ENCODE measurements at regions not wholly inside any gene's neighbourhood (a gene's known extent, or its start where the extent isn't known, plus 50 kb on each side); places are given as distances from the start of the nearest gene placed in this dataset.

DNA sequence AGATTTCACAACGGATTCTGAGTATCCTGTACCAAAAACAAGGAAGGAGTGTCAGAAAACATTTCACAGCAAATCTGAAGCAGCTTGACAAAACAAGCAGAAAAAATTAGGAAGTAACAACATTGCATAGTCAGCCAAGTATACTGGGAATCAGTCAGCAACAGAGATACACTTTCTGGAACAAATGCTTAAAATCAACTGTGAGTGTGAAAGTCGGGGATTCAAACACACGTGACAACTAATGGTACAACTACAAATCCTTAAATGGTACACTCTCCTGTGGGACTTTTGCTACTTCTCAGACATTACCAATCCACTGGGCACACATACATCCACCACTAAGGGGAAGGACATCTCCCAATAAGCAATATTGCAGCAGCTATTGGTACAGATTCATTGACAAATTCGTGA, 296.6 kb upstream of the MME start:
- ChIA-PET POLR2A (interaction anchor here (0.6 kb wide), 1 partner anchor 1424 kb away, joined by 3 read pairs; no protein-coding TSS in a partner anchor), CTCF (no interaction called here)
- no peak overlapping the region for H3K27ac ChIP-seq (ENCODE audit: low read depth, low read length)
- no peak for DNase-seq (ENCODE audit: low read depth, low spot score)
- H3K9me3 ChIP-seq (ENCODE audit: control insufficient read depth, insufficient read depth, low read length) = no peaks in the 10 kb centered on the region
- no peak for TF ChIP-seq CTCF (IDR thresholded peaks at IDR 0.05; ENCODE audit: low read depth, low read length)
- H3K27me3 ChIP-seq (ENCODE audit: control insufficient read depth, insufficient read depth, low read length) = no peaks in the 10 kb centered on the region
- H3K4me3 ChIP-seq (ENCODE audit: low read depth, low read length) = no peak overlapping the region

- H3K27me3 ChIP-seq (ENCODE audit: control insufficient read depth, insufficient read depth, low read length) = no peaks in the 10 kb centered on the region
- TF ChIP-seq CTCF (IDR thresholded peaks at IDR 0.05; ENCODE audit: low read depth, low read length) = no peak
- DNase-seq (ENCODE audit: low read depth, low spot score) = no peak
- no peaks in the 10 kb centered on the region for H3K9me3 ChIP-seq (ENCODE audit: control insufficient read depth, insufficient read depth, low read length)
- H3K4me3 ChIP-seq (ENCODE audit: low read depth, low read length) = no peak overlapping the region
- CTCF ChIA-PET = no interaction called here
- POLR2A ChIA-PET = interaction anchor here (0.6 kb wide), 1 partner anchor 1425 kb away, joined by 3 read pairs; no protein-coding TSS in a partner anchor
- H3K27ac ChIP-seq (ENCODE audit: low read depth, low read length) = no peak overlapping the region
These were observed 297.1 kb upstream of the MME start for GRCh38 chr3:154783061-154783460.

GRCh38 chr3:154782151-154782550, 298.0 kb upstream of the MME start:
- Histone ChIP-seq H3K27ac (ENCODE audit: low read depth, low read length) (no peak overlapping the region), H3K9me3 (ENCODE audit: control insufficient read depth, insufficient read depth, low read length) (no peaks in the 10 kb centered on the region), H3K27me3 (ENCODE audit: control insufficient read depth, insufficient read depth, low read length) (no peaks in the 10 kb centered on the region), H3K4me3 (ENCODE audit: low read depth, low read length) (no peak overlapping the region)
- ChIA-PET CTCF (interaction anchor here (0.7 to 1.9 kb wide), 4 partner anchors 11 to 541 kb away, joined by 3 to 6 read pairs (median 3); no protein-coding TSS in a partner anchor), POLR2A (no interaction called here)
- no peak for DNase-seq (ENCODE audit: low read depth, low spot score)
- TF ChIP-seq CTCF (IDR thresholded peaks at IDR 0.05; ENCODE audit: low read depth, low read length) = no peak

- Histone ChIP-seq H3K27ac (ENCODE audit: low read depth, low read length) (no peak overlapping the region), H3K4me3 (ENCODE audit: low read depth, low read length) (no peak overlapping the region), H3K27me3 (ENCODE audit: control insufficient read depth, insufficient read depth, low read length) (no peaks in the 10 kb centered on the region), H3K9me3 (ENCODE audit: control insufficient read depth, insufficient read depth, low read length) (no peaks in the 10 kb centered on the region)
- DNase-seq (ENCODE audit: low read depth, low spot score) = no peak
- CTCF ChIA-PET = interaction anchor here (0.7 to 1.9 kb wide), 3 partner anchors 11 to 542 kb away, joined by 3 to 6 read pairs (median 3); no protein-coding TSS in a partner anchor
- peak; percentile 32 for TF ChIP-seq CTCF (IDR thresholded peaks at IDR 0.05; ENCODE audit: low read depth, low read length)
- POLR2A ChIA-PET = no interaction called here
These were observed 298.5 kb upstream of the MME start for GRCh38 chr3:154781595-154781994.

- POLR2A ChIA-PET = interaction anchor here (0.9 kb wide), 1 partner anchor 299 kb away, joined by 6 read pairs; no protein-coding TSS in a partner anchor
- Histone ChIP-seq H3K27me3 (ENCODE audit: control insufficient read depth, insufficient read depth, low read length) (no peaks in the 10 kb centered on the region), H3K4me3 (ENCODE audit: low read depth, low read length) (no peak overlapping the region), H3K27ac (ENCODE audit: low read depth, low read length) (no peak overlapping the region), H3K9me3 (ENCODE audit: control insufficient read depth, insufficient read depth, low read length) (no peaks in the 10 kb centered on the region)
- no peak for TF ChIP-seq CTCF (IDR thresholded peaks at IDR 0.05; ENCODE audit: low read depth, low read length)
- CTCF ChIA-PET = interaction anchor here (1.2 to 1.8 kb wide), 2 partner anchors 22 to 543 kb away, joined by 4 to 10 read pairs; no protein-coding TSS in a partner anchor
- DNase-seq (ENCODE audit: low read depth, low spot score) = no peak
These were observed 299.9 kb upstream of the MME start for GRCh38 chr3:154780263-154780662.
